ENCODE measurements at regions not wholly inside any gene's neighbourhood (a gene's known extent, or its start where the extent isn't known, plus 50 kb on each side); places are given as distances from the start of the nearest gene placed in this dataset.

DNA sequence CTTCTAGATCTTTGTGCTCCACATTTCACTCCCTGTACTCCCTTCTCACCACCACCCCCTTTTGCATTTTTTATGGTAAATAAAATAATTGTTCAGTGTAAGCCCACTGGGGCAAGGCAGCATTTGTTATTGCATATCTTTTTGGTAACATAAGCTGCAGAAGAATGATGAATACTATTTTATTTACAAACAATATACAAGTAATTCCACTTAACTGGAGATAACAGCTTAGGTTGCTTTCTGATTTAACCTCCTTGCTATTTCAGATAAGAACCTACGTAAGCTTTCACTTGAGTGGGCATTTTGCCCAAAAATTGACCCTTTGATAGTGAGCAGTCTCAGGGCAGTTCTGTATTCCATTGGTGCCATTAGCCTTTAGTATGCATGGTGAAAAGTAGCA is 417.9 kb downstream of the SH3GL2 start:
- H3K36me3 Mint-ChIP-seq (ENCODE audit: insufficient read depth in 2 of 2), result no peaks in the 10 kb centered on the region
- H3K4me1 Mint-ChIP-seq (ENCODE audit: low read depth), result no peaks in the 10 kb centered on the region
- H3K9me3 Mint-ChIP-seq, result no peaks in the 10 kb centered on the region
- no peak overlapping the region for H3K4me3 Mint-ChIP-seq
- ATAC-seq (replicated peaks in 1 of 2) (no peak), DNase-seq (no peak)
- no peak overlapping the region for H3K27ac Mint-ChIP-seq
- no peaks in the 10 kb centered on the region for H3K27me3 Mint-ChIP-seq (ENCODE audit: low read depth)

GRCh38 chr9:18002718-18003438 is 424.0 kb downstream of the SH3GL2 start:
- Mint-ChIP-seq H3K4me3 (no peak overlapping the region), H3K36me3 (ENCODE audit: insufficient read depth in 2 of 2) (no peaks in the 10 kb centered on the region), H3K9me3 (peaks cover 0 to 2% of the 10 kb centered on the region in 2 donors), H3K4me1 (ENCODE audit: low read depth) (no peaks in the 10 kb centered on the region), H3K27me3 (ENCODE audit: low read depth) (no peaks in the 10 kb centered on the region), H3K27ac (no peak overlapping the region)
- DNase-seq (no peak), ATAC-seq (replicated peaks in 1 of 2) (no peak)

GRCh38 chr9:18006591-18006990 is 427.7 kb downstream of the SH3GL2 start:
- ATAC-seq (replicated peaks in 1 of 2), result no peak

GRCh38 chr9:18007621-18008020 is 428.8 kb downstream of the SH3GL2 start:
- Mint-ChIP-seq H3K4me1 (ENCODE audit: low read depth) (no peaks in the 10 kb centered on the region), H3K9me3 (peaks cover 0 to 2% of the 10 kb centered on the region in 2 donors), H3K36me3 (ENCODE audit: insufficient read depth in 2 of 2) (no peaks in the 10 kb centered on the region), H3K4me3 (no peak overlapping the region), H3K27ac (no peak overlapping the region), H3K27me3 (ENCODE audit: low read depth) (no peaks in the 10 kb centered on the region)
- ATAC-seq (replicated peaks in 1 of 2), result no peak
- DNase-seq, result no peak

More at GRCh38 chr9:18006591-18006990, 427.7 kb downstream of the SH3GL2 start:
- H3K36me3 Mint-ChIP-seq (ENCODE audit: insufficient read depth in 2 of 2), result no peaks in the 10 kb centered on the region
- no peaks in the 10 kb centered on the region for H3K4me1 Mint-ChIP-seq (ENCODE audit: low read depth)
- H3K27me3 Mint-ChIP-seq (ENCODE audit: low read depth), result no peaks in the 10 kb centered on the region
- DNase-seq, result no peak
- H3K27ac Mint-ChIP-seq, result no peak overlapping the region
- no peak overlapping the region for H3K4me3 Mint-ChIP-seq
- peaks cover 0 to 2% of the 10 kb centered on the region in 2 donors for H3K9me3 Mint-ChIP-seq

DNA sequence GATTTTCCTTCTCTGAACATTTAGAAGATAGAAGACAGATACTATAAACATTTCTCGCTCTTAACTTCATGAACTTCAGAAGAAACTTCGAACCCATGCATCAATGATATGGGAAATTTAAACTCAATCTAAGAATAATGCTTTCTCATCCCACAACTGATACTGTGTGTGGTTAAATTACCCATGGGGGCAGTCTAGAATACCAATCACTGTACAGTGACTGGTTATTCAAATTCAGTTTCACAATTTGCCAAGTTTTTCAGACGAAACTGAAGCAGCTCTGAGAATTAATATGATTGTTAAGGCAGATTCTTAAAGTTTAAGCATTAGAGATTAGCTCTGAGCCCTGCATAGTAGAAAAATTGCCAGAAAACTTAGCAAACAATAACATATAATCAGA is 431.0 kb downstream of the SH3GL2 start:
- Mint-ChIP-seq H3K36me3 (ENCODE audit: insufficient read depth in 2 of 2) (no peaks in the 10 kb centered on the region), H3K27ac (no peak overlapping the region), H3K4me1 (ENCODE audit: low read depth) (no peaks in the 10 kb centered on the region)

GRCh38 chr9:18010492-18010891 is 431.6 kb downstream of the SH3GL2 start:
- Mint-ChIP-seq H3K4me3 (no peak overlapping the region), H3K27ac (no peak overlapping the region), H3K27me3 (ENCODE audit: low read depth) (no peaks in the 10 kb centered on the region), H3K4me1 (ENCODE audit: low read depth) (no peaks in the 10 kb centered on the region), H3K36me3 (ENCODE audit: insufficient read depth in 2 of 2) (no peaks in the 10 kb centered on the region), H3K9me3 (no peaks in the 10 kb centered on the region)
- no peak for ATAC-seq (replicated peaks in 1 of 2)
- no peak for DNase-seq

More for the DNA sequence above, 431.0 kb downstream of the SH3GL2 start:
- Mint-ChIP-seq H3K9me3 (peaks cover 0 to 1% of the 10 kb centered on the region in 2 donors), H3K4me3 (no peak overlapping the region), H3K27me3 (ENCODE audit: low read depth) (no peaks in the 10 kb centered on the region)
- DNase-seq (no peak), ATAC-seq (replicated peaks in 1 of 2) (no peak)

DNA sequence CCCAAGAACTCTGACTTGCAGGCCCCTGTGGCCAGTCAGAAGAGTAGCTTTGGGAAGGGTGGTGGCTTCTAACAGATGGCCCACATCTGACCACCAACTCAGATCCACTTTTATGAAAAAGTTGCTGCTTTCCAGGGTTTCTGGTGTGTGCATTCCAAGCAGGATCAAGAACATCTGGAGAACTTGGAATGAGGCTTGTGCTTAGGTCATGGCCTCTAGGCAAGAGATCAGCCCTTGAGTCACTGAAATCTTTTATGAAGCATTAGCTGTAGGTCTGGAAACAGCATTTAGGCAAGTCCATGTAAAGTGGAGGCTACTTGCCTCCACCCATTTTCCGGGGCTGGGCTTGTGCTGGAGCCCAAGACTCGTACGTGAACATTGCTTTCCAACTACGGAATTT is 433.3 kb downstream of the SH3GL2 start:
- Mint-ChIP-seq H3K36me3 (ENCODE audit: insufficient read depth in 2 of 2) (no peaks in the 10 kb centered on the region), H3K27ac (no peak overlapping the region), H3K9me3 (no peaks in the 10 kb centered on the region), H3K4me1 (ENCODE audit: low read depth) (no peaks in the 10 kb centered on the region), H3K4me3 (no peak overlapping the region), H3K27me3 (ENCODE audit: low read depth) (no peaks in the 10 kb centered on the region)
- DNase-seq (no peak), ATAC-seq (replicated peaks in 1 of 2) (no peak)

GRCh38 chr9:18014556-18014955 is 435.7 kb downstream of the SH3GL2 start:
- no peak for ATAC-seq (replicated peaks in 1 of 2)
- H3K4me3 Mint-ChIP-seq, result no peak overlapping the region
- H3K27me3 Mint-ChIP-seq (ENCODE audit: low read depth), result no peaks in the 10 kb centered on the region
- no peak overlapping the region for H3K27ac Mint-ChIP-seq
- peaks cover 2 to 4% of the 10 kb centered on the region in 2 donors for H3K9me3 Mint-ChIP-seq
- no peaks in the 10 kb centered on the region for H3K4me1 Mint-ChIP-seq (ENCODE audit: low read depth)
- no peak for DNase-seq
- no peaks in the 10 kb centered on the region for H3K36me3 Mint-ChIP-seq (ENCODE audit: insufficient read depth in 2 of 2)

DNA sequence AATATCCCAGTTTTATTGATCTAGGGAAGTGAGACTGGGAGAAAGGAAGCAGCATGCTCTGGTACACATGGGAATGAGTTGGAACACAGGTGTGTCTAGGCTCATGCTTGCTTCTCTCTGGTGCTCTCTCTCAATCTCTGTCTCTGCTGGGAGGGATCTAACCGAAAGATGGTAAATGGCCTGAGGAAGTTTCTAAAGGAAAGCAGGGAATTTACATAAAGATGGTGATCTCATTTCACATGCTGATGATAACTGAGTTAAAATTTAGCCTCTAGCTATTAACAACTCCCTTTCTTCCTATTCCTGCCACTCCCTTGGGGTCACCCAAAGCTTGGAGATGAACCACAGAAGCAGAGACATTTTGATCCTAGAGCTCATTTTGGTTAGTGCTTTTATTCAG is 436.2 kb downstream of the SH3GL2 start:
- Mint-ChIP-seq H3K4me3 (no peak overlapping the region), H3K9me3 (peaks cover 2 to 4% of the 10 kb centered on the region in 2 donors), H3K36me3 (ENCODE audit: insufficient read depth in 2 of 2) (no peaks in the 10 kb centered on the region), H3K4me1 (ENCODE audit: low read depth) (no peaks in the 10 kb centered on the region), H3K27ac (no peak overlapping the region), H3K27me3 (ENCODE audit: low read depth) (no peaks in the 10 kb centered on the region)
- DNase-seq (no peak), ATAC-seq (replicated peaks in 1 of 2) (no peak)

DNA sequence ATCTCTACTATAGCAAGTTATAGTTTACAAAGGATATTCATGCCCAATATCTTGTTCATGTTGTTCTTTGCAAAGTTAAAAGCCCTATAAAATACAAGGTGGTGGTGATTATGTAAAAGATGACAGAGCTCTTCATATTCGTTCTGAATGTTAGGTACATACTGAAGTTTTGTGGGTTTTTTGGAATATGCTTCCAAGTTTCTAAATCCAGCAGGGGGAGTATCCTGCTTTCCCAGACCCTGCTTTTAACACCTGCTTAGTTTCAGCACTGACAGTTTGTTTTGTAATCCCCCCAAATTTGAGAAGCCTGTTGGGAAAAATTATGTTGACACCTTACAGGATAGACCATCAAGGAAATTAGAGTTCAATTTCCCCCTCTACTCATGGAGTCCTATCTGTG is 438.3 kb downstream of the SH3GL2 start:
- Mint-ChIP-seq H3K9me3 (peaks cover 2 to 4% of the 10 kb centered on the region in 2 donors), H3K4me1 (ENCODE audit: low read depth) (no peaks in the 10 kb centered on the region), H3K27me3 (ENCODE audit: low read depth) (no peaks in the 10 kb centered on the region), H3K4me3 (no peak overlapping the region), H3K36me3 (ENCODE audit: insufficient read depth in 2 of 2) (no peaks in the 10 kb centered on the region), H3K27ac (no peak overlapping the region)
- ATAC-seq (replicated peaks in 1 of 2), result no peak
- no peak for DNase-seq

DNA sequence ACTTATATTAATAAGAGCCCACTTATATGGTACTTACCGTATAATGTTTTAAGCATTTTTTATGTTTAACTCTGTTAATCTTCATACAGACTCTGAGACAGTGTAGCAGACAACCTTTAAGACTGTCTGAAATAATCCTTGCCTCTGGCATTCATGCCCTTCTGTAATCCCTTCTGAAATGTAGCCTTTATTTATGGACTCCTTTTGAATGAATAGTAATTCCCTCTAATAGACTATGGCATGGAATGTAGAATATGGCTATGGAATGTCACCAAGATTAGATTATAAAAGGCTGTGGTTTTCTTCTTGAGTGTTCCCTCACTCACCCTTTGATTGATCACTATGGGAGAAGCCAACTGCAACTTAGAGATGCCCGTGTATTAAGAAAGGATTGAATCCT is 439.4 kb downstream of the SH3GL2 start:
- H3K4me3 Mint-ChIP-seq, result no peak overlapping the region
- no peaks in the 10 kb centered on the region for H3K4me1 Mint-ChIP-seq (ENCODE audit: low read depth)
- H3K27me3 Mint-ChIP-seq (ENCODE audit: low read depth), result no peaks in the 10 kb centered on the region
- H3K27ac Mint-ChIP-seq, result no peak overlapping the region
- H3K36me3 Mint-ChIP-seq (ENCODE audit: insufficient read depth in 2 of 2), result no peaks in the 10 kb centered on the region
- H3K9me3 Mint-ChIP-seq, result peaks cover 2 to 4% of the 10 kb centered on the region in 2 donors
- ATAC-seq (replicated peaks in 1 of 2) (no peak), DNase-seq (no peak)

- peaks cover 2 to 4% of the 10 kb centered on the region in 2 donors for H3K9me3 Mint-ChIP-seq
- H3K4me3 Mint-ChIP-seq, result no peak overlapping the region
- no peak overlapping the region for H3K27ac Mint-ChIP-seq
- H3K36me3 Mint-ChIP-seq (ENCODE audit: insufficient read depth in 2 of 2), result no peaks in the 10 kb centered on the region
- H3K4me1 Mint-ChIP-seq (ENCODE audit: low read depth), result no peaks in the 10 kb centered on the region
- no peaks in the 10 kb centered on the region for H3K27me3 Mint-ChIP-seq (ENCODE audit: low read depth)
- DNase-seq, result no peak
- no peak for ATAC-seq (replicated peaks in 1 of 2)
Measured at GRCh38 chr9:18018661-18019060, 439.8 kb downstream of the SH3GL2 start.

DNA sequence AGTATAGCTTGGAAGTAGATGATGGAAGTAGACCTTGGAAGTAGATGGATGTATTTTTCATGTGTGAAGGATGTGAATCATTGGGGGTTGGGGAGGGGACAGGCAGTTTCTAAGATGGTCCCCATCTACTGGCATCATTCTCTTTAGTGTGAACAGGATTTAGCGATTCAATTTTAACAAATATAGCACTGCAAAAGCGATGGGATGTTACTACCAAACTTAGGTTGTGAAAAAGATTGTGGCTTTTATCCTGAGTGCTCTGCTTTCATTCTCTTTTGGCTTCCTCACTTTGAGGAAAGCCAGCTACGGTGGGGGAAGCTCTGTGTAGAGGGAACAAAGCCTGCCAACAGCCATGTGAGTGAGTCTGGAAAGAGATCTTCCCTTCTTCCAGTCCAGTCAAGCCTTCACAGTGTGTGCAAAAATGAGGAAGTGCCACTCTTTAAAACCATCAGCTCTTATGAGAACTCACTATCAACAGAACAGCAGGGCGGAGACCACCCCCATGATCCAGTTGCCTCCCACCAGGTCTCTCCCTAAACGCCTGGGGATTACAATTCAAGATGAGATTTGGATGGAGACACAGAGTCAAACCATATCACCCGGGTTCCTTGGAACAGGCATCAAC is 441.4 kb downstream of the SH3GL2 start:
- DNase-seq (no peak), ATAC-seq (replicated peaks in 1 of 2) (no peak)
- H3K27ac Mint-ChIP-seq, result no peak overlapping the region
- H3K4me3 Mint-ChIP-seq, result no peak overlapping the region
- H3K36me3 Mint-ChIP-seq (ENCODE audit: insufficient read depth in 2 of 2), result no peaks in the 10 kb centered on the region
- no peaks in the 10 kb centered on the region for H3K27me3 Mint-ChIP-seq (ENCODE audit: low read depth)
- no peaks in the 10 kb centered on the region for H3K4me1 Mint-ChIP-seq (ENCODE audit: low read depth)
- peaks cover 2 to 6% of the 10 kb centered on the region in 2 donors for H3K9me3 Mint-ChIP-seq

- no peak for DNase-seq
- Mint-ChIP-seq H3K27ac (no peak overlapping the region), H3K36me3 (ENCODE audit: insufficient read depth in 2 of 2) (no peaks in the 10 kb centered on the region), H3K4me3 (no peak overlapping the region), H3K9me3 (peaks cover 5 to 7% of the 10 kb centered on the region in 2 donors), H3K4me1 (ENCODE audit: low read depth) (no peaks in the 10 kb centered on the region), H3K27me3 (ENCODE audit: low read depth) (no peaks in the 10 kb centered on the region)
- ATAC-seq (replicated peaks in 1 of 2), result no peak
Measured at GRCh38 chr9:18022642-18023041, 443.8 kb downstream of the SH3GL2 start.
